ENCODE measurements at regions not wholly inside any gene's neighbourhood (a gene's known extent, or its start where the extent isn't known, plus 50 kb on each side); places are given as distances from the start of the nearest gene placed in this dataset.

GRCh38 chr2:51441786-51442185 is 409.9 kb upstream of the NRXN1 start:
- no peak for ATAC-seq (replicated peaks)
- Mint-ChIP-seq H3K36me3 (ENCODE audit: insufficient read depth) (no peaks in the 10 kb centered on the region), H3K27ac (no peak overlapping the region), H3K27me3 (no peaks in the 10 kb centered on the region), H3K4me3 (no peak overlapping the region), H3K9me3 (peaks cover 0 to 2% of the 10 kb centered on the region in 2 donors), H3K4me1 (ENCODE audit: low read depth in 2 of 2) (no peaks in the 10 kb centered on the region)
- no peak for DNase-seq

- Mint-ChIP-seq H3K27me3 (no peaks in the 10 kb centered on the region), H3K27ac (no peak overlapping the region), H3K4me3 (no peak overlapping the region), H3K4me1 (ENCODE audit: low read depth in 2 of 2) (no peaks in the 10 kb centered on the region), H3K9me3 (peaks cover 7 to 13% of the 10 kb centered on the region in 2 donors), H3K36me3 (ENCODE audit: insufficient read depth) (no peaks in the 10 kb centered on the region)
- DNase-seq (no peak), ATAC-seq (replicated peaks) (no peak)
Measured at GRCh38 chr2:51424418-51424817, 392.5 kb upstream of the NRXN1 start.

GRCh38 chr2:51420511-51420910 is 388.6 kb upstream of the NRXN1 start:
- Mint-ChIP-seq H3K4me3 (no peak overlapping the region), H3K27ac (no peak overlapping the region), H3K4me1 (ENCODE audit: low read depth in 2 of 2) (no peaks in the 10 kb centered on the region), H3K27me3 (no peaks in the 10 kb centered on the region), H3K36me3 (ENCODE audit: insufficient read depth) (no peaks in the 10 kb centered on the region), H3K9me3 (peaks cover 0 to 5% of the 10 kb centered on the region in 2 donors)
- DNase-seq (no peak), ATAC-seq (replicated peaks) (no peak)

- Mint-ChIP-seq H3K27me3 (no peaks in the 10 kb centered on the region), H3K27ac (no peak overlapping the region), H3K4me3 (no peak overlapping the region), H3K36me3 (ENCODE audit: insufficient read depth) (peaks cover 3% of the 10 kb centered on the region), H3K9me3 (peaks cover 4 to 7% of the 10 kb centered on the region in 2 donors), H3K4me1 (ENCODE audit: low read depth in 2 of 2) (no peaks in the 10 kb centered on the region)
- ATAC-seq (replicated peaks), result no peak
- DNase-seq, result no peak
Measured at GRCh38 chr2:51413726-51414125, 381.8 kb upstream of the NRXN1 start.

GRCh38 chr2:51410331-51410730 is 378.4 kb upstream of the NRXN1 start:
- no peaks in the 10 kb centered on the region for H3K4me1 Mint-ChIP-seq (ENCODE audit: low read depth in 2 of 2)
- ATAC-seq (replicated peaks) (no peak), DNase-seq (no peak)
- H3K27me3 Mint-ChIP-seq, result no peaks in the 10 kb centered on the region
- H3K9me3 Mint-ChIP-seq, result peaks cover 6 to 18% of the 10 kb centered on the region in 2 donors
- no peak overlapping the region for H3K27ac Mint-ChIP-seq
- peaks cover 3% of the 10 kb centered on the region for H3K36me3 Mint-ChIP-seq (ENCODE audit: insufficient read depth)
- H3K4me3 Mint-ChIP-seq, result no peak overlapping the region

- DNase-seq (no peak), ATAC-seq (replicated peaks) (no peak)
- H3K4me3 Mint-ChIP-seq, result no peak overlapping the region
- no peak overlapping the region for H3K27ac Mint-ChIP-seq
- no peaks in the 10 kb centered on the region for H3K27me3 Mint-ChIP-seq
- peaks cover 3% of the 10 kb centered on the region for H3K36me3 Mint-ChIP-seq (ENCODE audit: insufficient read depth)
- H3K4me1 Mint-ChIP-seq (ENCODE audit: low read depth in 2 of 2), result no peaks in the 10 kb centered on the region
- peaks cover 8 to 18% of the 10 kb centered on the region in 2 donors for H3K9me3 Mint-ChIP-seq
Measured at GRCh38 chr2:51409920-51410319, 378.0 kb upstream of the NRXN1 start.

- ATAC-seq (replicated peaks), result no peak
- Mint-ChIP-seq H3K27me3 (no peaks in the 10 kb centered on the region), H3K4me3 (no peak overlapping the region), H3K27ac (no peak overlapping the region), H3K9me3 (peaks cover 9 to 33% of the 10 kb centered on the region in 2 donors), H3K4me1 (ENCODE audit: low read depth in 2 of 2) (no peaks in the 10 kb centered on the region), H3K36me3 (ENCODE audit: insufficient read depth) (no peaks in the 10 kb centered on the region)
- DNase-seq, result no peak
Measured at GRCh38 chr2:51404226-51404625, 372.3 kb upstream of the NRXN1 start.

- ATAC-seq (replicated peaks) (no peak), DNase-seq (no peak)
- peaks cover 7 to 22% of the 10 kb centered on the region in 2 donors for H3K9me3 Mint-ChIP-seq
- no peaks in the 10 kb centered on the region for H3K36me3 Mint-ChIP-seq (ENCODE audit: insufficient read depth)
- no peaks in the 10 kb centered on the region for H3K4me1 Mint-ChIP-seq (ENCODE audit: low read depth in 2 of 2)
- H3K27me3 Mint-ChIP-seq, result no peaks in the 10 kb centered on the region
- H3K27ac Mint-ChIP-seq, result no peak overlapping the region
- no peak overlapping the region for H3K4me3 Mint-ChIP-seq
Measured at GRCh38 chr2:51401546-51401945, 369.6 kb upstream of the NRXN1 start.

- H3K36me3 Mint-ChIP-seq (ENCODE audit: insufficient read depth), result no peaks in the 10 kb centered on the region
- no peak for DNase-seq
- H3K9me3 Mint-ChIP-seq, result peaks cover 9% of the 10 kb centered on the region in 2 donors
Measured at GRCh38 chr2:51387235-51387634, 355.3 kb upstream of the NRXN1 start.

GRCh38 chr2:51379997-51380396 is 348.1 kb upstream of the NRXN1 start:
- H3K27ac Mint-ChIP-seq, result no peak overlapping the region

More at GRCh38 chr2:51387235-51387634, 355.3 kb upstream of the NRXN1 start:
- no peaks in the 10 kb centered on the region for H3K27me3 Mint-ChIP-seq
- ATAC-seq (replicated peaks), result no peak
- no peak overlapping the region for H3K4me3 Mint-ChIP-seq
- H3K27ac Mint-ChIP-seq, result no peak overlapping the region
- H3K4me1 Mint-ChIP-seq (ENCODE audit: low read depth in 2 of 2), result no peaks in the 10 kb centered on the region

GRCh38 chr2:51368250-51368649 is 336.3 kb upstream of the NRXN1 start:
- DNase-seq, result no peak
- no peak overlapping the region for H3K27ac Mint-ChIP-seq
- H3K4me3 Mint-ChIP-seq, result no peak overlapping the region
- H3K4me1 Mint-ChIP-seq (ENCODE audit: low read depth in 2 of 2), result no peaks in the 10 kb centered on the region
- no peaks in the 10 kb centered on the region for H3K36me3 Mint-ChIP-seq (ENCODE audit: insufficient read depth)
- no peak for ATAC-seq (replicated peaks)
- H3K9me3 Mint-ChIP-seq, result peaks cover 4 to 8% of the 10 kb centered on the region in 2 donors
- H3K27me3 Mint-ChIP-seq, result no peaks in the 10 kb centered on the region

More at GRCh38 chr2:51379997-51380396, 348.1 kb upstream of the NRXN1 start:
- H3K4me3 Mint-ChIP-seq, result no peak overlapping the region
- H3K36me3 Mint-ChIP-seq (ENCODE audit: insufficient read depth), result no peaks in the 10 kb centered on the region
- H3K27me3 Mint-ChIP-seq, result no peaks in the 10 kb centered on the region
- ATAC-seq (replicated peaks) (no peak), DNase-seq (no peak)
- no peaks in the 10 kb centered on the region for H3K4me1 Mint-ChIP-seq (ENCODE audit: low read depth in 2 of 2)
- peaks cover 3 to 10% of the 10 kb centered on the region in 2 donors for H3K9me3 Mint-ChIP-seq

- no peak for DNase-seq
- H3K36me3 Mint-ChIP-seq (ENCODE audit: insufficient read depth), result no peaks in the 10 kb centered on the region
- no peaks in the 10 kb centered on the region for H3K4me1 Mint-ChIP-seq (ENCODE audit: low read depth in 2 of 2)
- ATAC-seq (replicated peaks), result no peak
- H3K27me3 Mint-ChIP-seq, result no peaks in the 10 kb centered on the region
- H3K27ac Mint-ChIP-seq, result no peak overlapping the region
- H3K9me3 Mint-ChIP-seq, result peaks cover 5 to 12% of the 10 kb centered on the region in 2 donors
- no peak overlapping the region for H3K4me3 Mint-ChIP-seq
Measured at GRCh38 chr2:51350100-51350499, 318.2 kb upstream of the NRXN1 start.

- H3K27ac Mint-ChIP-seq, result no peak overlapping the region
- ATAC-seq (replicated peaks), result no peak
- H3K27me3 Mint-ChIP-seq, result no peaks in the 10 kb centered on the region
- DNase-seq, result no peak
- no peak overlapping the region for H3K4me3 Mint-ChIP-seq
- H3K9me3 Mint-ChIP-seq, result peaks cover 0 to 3% of the 10 kb centered on the region in 2 donors
- no peaks in the 10 kb centered on the region for H3K4me1 Mint-ChIP-seq (ENCODE audit: low read depth in 2 of 2)
- no peaks in the 10 kb centered on the region for H3K36me3 Mint-ChIP-seq (ENCODE audit: insufficient read depth)
Measured at GRCh38 chr2:51344886-51345285, 313.0 kb upstream of the NRXN1 start.

- Mint-ChIP-seq H3K9me3 (peaks cover 4 to 7% of the 10 kb centered on the region in 2 donors), H3K27me3 (no peaks in the 10 kb centered on the region), H3K27ac (no peak overlapping the region), H3K4me3 (no peak overlapping the region), H3K4me1 (ENCODE audit: low read depth in 2 of 2) (no peaks in the 10 kb centered on the region), H3K36me3 (ENCODE audit: insufficient read depth) (no peaks in the 10 kb centered on the region)
- ATAC-seq (replicated peaks) (no peak), DNase-seq (no peak)
Measured at GRCh38 chr2:51335087-51336058, 303.4 kb upstream of the NRXN1 start.

Data from effector memory CD8-positive, alpha-beta T cell (primary cell).